OCI-LY7 (cell line): ENCODE measurements at regions not wholly inside any gene's neighbourhood (a gene's known extent, or its start where the extent isn't known, plus 50 kb on each side); places are given as distances from the start of the nearest gene placed in this dataset.

ENCODE experiments used
- BruUV-seq: library from RNA; stranded (reverse); fragments of 400-500 nt; replicated peaks from 2 replicates; lab custom pipeline; 2021; lab: Mats Ljungman, UMichigan
- CTCF ChIA-PET: fragments of 300-600 bp; sonication (Branson Sonifier 250); formaldehyde crosslinking; loops from one replicate; lab custom pipeline; 2022; ENCODE audit warnings: antibody characterized with exemption; ENCODE audit not compliant: unreplicated experiment; lab: Charles Lee
- POLR2A ChIA-PET: fragments of 300-600 bp; sonication (Branson Sonifier 250); formaldehyde crosslinking; loops from one replicate; lab custom pipeline; 2022; ENCODE audit warnings: antibody characterized with exemption; lab: Charles Lee
- DNase-seq: peaks from one replicate; pipeline ENCODE4 v3.0.0-alpha.2; 2015; ENCODE audit warnings: low spot score
- H2AFZ ChIP-seq: fragments of 200-600 bp; sonication (generic), shearing (Covaris generic); 2 replicates; pipeline ENCODE4 v1.6.1; 2014; ENCODE audit warnings: mild to moderate bottlenecking, antibody characterized with exemption, low read length, moderate library complexity
- H3K27ac ChIP-seq: fragments of 200-600 bp; sonication (generic); 2 replicates; pipeline ENCODE4 v1.5.1; 2014; ENCODE audit warnings: mixed run types, low read depth, mild to moderate bottlenecking, moderate library complexity, low read length, inconsistent platforms; ENCODE audit not compliant: poor library complexity, severe bottlenecking
- H3K36me3 ChIP-seq: fragments of 200-600 bp; sonication (generic); 2 replicates; pipeline ENCODE4 v1.6.1; 2014; ENCODE audit warnings: mild to moderate bottlenecking, antibody characterized with exemption, low read length, moderate library complexity, mixed read lengths; ENCODE audit not compliant: insufficient read depth
- H3K4me1 ChIP-seq: fragments of 200-600 bp; sonication (generic); 2 replicates; pipeline ENCODE4 v1.5.1; 2014; ENCODE audit warnings: mild to moderate bottlenecking, low read length; ENCODE audit not compliant: insufficient read depth, poor library complexity, severe bottlenecking
- H3K4me2 ChIP-seq: fragments of 200-600 bp; sonication (generic); 2 replicates; pipeline ENCODE4 v1.6.1; 2014; ENCODE audit warnings: mild to moderate bottlenecking, low read length
- H3K4me3 ChIP-seq: fragments of 200-600 bp; sonication (generic); 2 replicates; pipeline ENCODE4 v1.5.1; 2014; ENCODE audit warnings: mild to moderate bottlenecking, low read depth, low read length; ENCODE audit not compliant: poor library complexity, severe bottlenecking
- H3K79me2 ChIP-seq: fragments of 200-600 bp; sonication (generic); 2 replicates; pipeline ENCODE4 v1.6.1; 2016; ENCODE audit warnings: low read depth, mild to moderate bottlenecking, low read length, moderate library complexity, mixed read lengths; ENCODE audit not compliant: insufficient read depth
- H3K9me2 ChIP-seq: fragments of 200-600 bp; sonication (generic); 2 replicates; pipeline ENCODE4 v1.6.1; 2016; ENCODE audit warnings: mild to moderate bottlenecking, low read length, mixed read lengths; ENCODE audit not compliant: insufficient read depth
- H3K9me3 ChIP-seq: fragments of 200-600 bp; sonication (generic); 2 replicates; pipeline ENCODE4 v1.6.1; 2014; ENCODE audit warnings: mild to moderate bottlenecking, mixed run types, low read length, mixed read lengths
- H4K20me1 ChIP-seq: fragments of 200-600 bp; sonication (generic); 2 replicates; pipeline ENCODE4 v1.6.1; 2014; ENCODE audit warnings: mild to moderate bottlenecking, antibody characterized with exemption, low read length, moderate library complexity, mixed read lengths; ENCODE audit not compliant: insufficient read depth
- EZH2phosphoT487 ChIP-seq: fragments of 200-600 bp; sonication (generic); IDR thresholded peaks from 2 replicates; pipeline ENCODE4 v1.6.1; 2018; ENCODE audit warnings: low read depth, borderline replicate concordance, mild to moderate bottlenecking, mixed run types, antibody characterized with exemption, low read length, moderate library complexity, mixed read lengths
- intact Hi-C: fragments of 100-400 bp; cut with micrococcal nuclease; formaldehyde crosslinking; loops from one replicate; pipeline ENCODE4 v1.10.0; 2022; ENCODE audit not compliant: unreplicated experiment
- TF ChIP-seq, protein P1 (sequence below): fragments of 200-600 bp; sonication (generic); conservative IDR thresholded peaks from 2 replicates; pipeline ENCODE4 v1.5.1; 2014; ENCODE audit warnings: mild to moderate bottlenecking, antibody characterized with exemption, low read length, moderate library complexity, mixed read lengths

DNA sequence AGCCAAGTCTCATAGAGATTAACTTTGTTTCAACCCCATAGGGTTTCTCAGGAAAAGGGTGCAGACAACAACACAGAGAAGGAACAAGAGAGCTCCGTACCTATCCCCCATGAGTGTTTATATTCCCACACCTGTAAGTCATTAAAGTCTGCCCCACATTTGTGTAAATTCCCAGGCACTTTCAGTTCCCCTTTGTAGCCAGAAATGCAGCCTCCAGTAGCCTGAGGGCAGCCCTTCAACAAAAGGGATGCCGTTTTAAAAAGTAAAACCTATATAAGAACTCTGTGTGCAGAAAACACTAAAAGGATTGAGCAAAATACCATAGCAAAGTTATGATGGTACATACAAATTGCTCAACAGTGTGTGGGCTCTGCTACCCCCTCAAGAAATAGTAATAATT lies 59.7 kb upstream of the TMEM108 start:
- Histone ChIP-seq H3K27ac (no peak overlapping the region), H3K4me1 (no peaks in the 10 kb centered on the region), H4K20me1 (no peaks in the 10 kb centered on the region), H3K9me3 (no peaks in the 10 kb centered on the region), H2AFZ (no peak overlapping the region), H3K4me3 (no peak overlapping the region), H3K79me2 (no peaks in the 10 kb centered on the region), H3K4me2 (no peak overlapping the region), H3K9me2 (no peaks in the 10 kb centered on the region), H3K36me3 (no peaks in the 10 kb centered on the region)
- intact Hi-C loops = no loop called here
- ChIA-PET POLR2A (no interaction called here), CTCF (no interaction called here)
- DNase-seq = no peak
- TF ChIP-seq, protein P1, sequence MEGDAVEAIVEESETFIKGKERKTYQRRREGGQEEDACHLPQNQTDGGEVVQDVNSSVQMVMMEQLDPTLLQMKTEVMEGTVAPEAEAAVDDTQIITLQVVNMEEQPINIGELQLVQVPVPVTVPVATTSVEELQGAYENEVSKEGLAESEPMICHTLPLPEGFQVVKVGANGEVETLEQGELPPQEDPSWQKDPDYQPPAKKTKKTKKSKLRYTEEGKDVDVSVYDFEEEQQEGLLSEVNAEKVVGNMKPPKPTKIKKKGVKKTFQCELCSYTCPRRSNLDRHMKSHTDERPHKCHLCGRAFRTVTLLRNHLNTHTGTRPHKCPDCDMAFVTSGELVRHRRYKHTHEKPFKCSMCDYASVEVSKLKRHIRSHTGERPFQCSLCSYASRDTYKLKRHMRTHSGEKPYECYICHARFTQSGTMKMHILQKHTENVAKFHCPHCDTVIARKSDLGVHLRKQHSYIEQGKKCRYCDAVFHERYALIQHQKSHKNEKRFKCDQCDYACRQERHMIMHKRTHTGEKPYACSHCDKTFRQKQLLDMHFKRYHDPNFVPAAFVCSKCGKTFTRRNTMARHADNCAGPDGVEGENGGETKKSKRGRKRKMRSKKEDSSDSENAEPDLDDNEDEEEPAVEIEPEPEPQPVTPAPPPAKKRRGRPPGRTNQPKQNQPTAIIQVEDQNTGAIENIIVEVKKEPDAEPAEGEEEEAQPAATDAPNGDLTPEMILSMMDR = no peak
- no peak for TF ChIP-seq EZH2phosphoT487
- BruUV-seq = no TSS peak

DNA sequence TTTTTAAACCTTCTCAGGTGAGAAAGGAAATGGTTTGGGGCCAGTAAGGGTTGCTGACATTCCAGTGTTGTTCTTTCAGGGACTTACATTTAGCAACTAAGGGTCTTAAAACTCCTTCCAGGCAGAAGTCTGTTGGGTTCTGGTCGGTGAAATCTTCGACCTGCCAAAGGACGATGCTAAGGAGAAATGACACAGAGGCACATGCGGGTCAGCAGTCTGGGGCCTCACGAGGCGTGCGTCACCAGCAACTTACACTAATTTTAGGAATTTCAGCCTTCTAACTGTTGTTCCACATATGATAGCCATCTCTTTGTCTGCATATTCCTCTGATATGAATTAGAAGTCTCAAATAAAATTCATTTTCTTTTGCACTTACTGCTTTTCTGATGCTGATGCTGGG lies 64.1 kb upstream of the TMEM108 start:
- CTCF ChIA-PET = no interaction called here
- no peak overlapping the region for H3K27ac ChIP-seq
- no peaks in the 10 kb centered on the region for H3K9me3 ChIP-seq
- TF ChIP-seq EZH2phosphoT487 = no peak
- TF ChIP-seq, protein P1 = no peak
- POLR2A ChIA-PET = no interaction called here
- BruUV-seq = no TSS peak
- H2AFZ ChIP-seq = no peak overlapping the region
- no peak overlapping the region for H3K4me2 ChIP-seq
- H3K4me3 ChIP-seq = no peak overlapping the region
- H4K20me1 ChIP-seq = no peaks in the 10 kb centered on the region
- no peaks in the 10 kb centered on the region for H3K4me1 ChIP-seq
- no peaks in the 10 kb centered on the region for H3K79me2 ChIP-seq
- H3K36me3 ChIP-seq = no peaks in the 10 kb centered on the region
- H3K9me2 ChIP-seq = no peaks in the 10 kb centered on the region
- no peak for DNase-seq
- intact Hi-C loops = no loop called here

DNA sequence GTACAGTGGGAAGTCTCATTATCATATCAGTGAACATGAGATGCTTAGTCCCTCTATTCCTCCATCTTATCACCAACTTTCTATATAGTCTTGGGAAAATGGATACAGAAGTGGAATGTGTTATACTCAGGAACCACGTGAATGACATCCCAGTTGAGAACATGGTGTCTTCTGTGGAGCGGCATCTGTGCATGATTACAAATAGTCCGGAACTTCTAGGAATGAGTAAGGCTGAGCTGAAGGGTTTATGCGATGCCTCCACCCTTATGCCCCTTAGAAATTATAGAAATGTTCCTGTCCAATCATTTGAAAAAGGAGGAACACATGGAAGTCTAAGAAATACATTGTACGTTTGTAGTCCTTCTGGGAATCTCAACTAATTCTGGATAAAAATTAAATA lies 64.8 kb upstream of the TMEM108 start:
- TF ChIP-seq, protein P1 = no peak
- Histone ChIP-seq H3K79me2 (no peaks in the 10 kb centered on the region), H3K4me2 (no peak overlapping the region), H3K4me1 (no peaks in the 10 kb centered on the region), H3K9me2 (no peaks in the 10 kb centered on the region), H2AFZ (no peak overlapping the region), H4K20me1 (no peaks in the 10 kb centered on the region), H3K27ac (no peak overlapping the region), H3K4me3 (no peak overlapping the region), H3K9me3 (no peaks in the 10 kb centered on the region), H3K36me3 (no peaks in the 10 kb centered on the region)
- POLR2A ChIA-PET = no interaction called here
- intact Hi-C loops = no loop called here
- CTCF ChIA-PET = no interaction called here
- no TSS peak for BruUV-seq
- no peak for DNase-seq
